ENCODE measurements at regions not wholly inside any gene's neighbourhood (a gene's known extent, or its start where the extent isn't known, plus 50 kb on each side); places are given as distances from the start of the nearest gene placed in this dataset.

GRCh38 chr1:209103092-209103491, 480.4 kb upstream of the CAMK1G start:
- no peak overlapping the region for H3K27ac ChIP-seq
- no peak for DNase-seq (ENCODE audit: low spot score in 2 of 2)

DNA sequence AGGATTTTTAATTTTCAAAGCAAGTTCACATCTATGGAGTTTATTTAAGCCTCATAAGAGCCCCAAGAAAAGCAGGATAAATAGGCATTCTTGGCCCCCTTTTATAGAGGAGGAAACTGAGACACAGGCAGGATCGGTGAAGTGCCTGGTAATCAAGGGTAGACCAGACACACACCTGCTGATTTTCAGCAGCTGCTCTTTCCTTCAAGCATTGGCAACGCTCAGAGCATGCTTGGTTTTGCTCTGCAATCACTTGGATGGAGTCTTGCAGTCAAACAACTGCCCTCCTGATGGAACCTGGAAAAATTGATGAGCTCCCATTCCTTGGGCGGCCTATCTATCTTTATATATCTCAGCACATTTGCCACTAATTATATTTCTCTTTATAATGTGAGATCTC, 478.9 kb upstream of the CAMK1G start:
- 86% methylated on average over 3 of the region's 3 CpGs for WGBS
- no peaks in the 10 kb centered on the region for H3K27me3 ChIP-seq

More at GRCh38 chr1:209103092-209103491, 480.4 kb upstream of the CAMK1G start:
- H3K4me1 ChIP-seq: no peaks in the 10 kb centered on the region
- H3K27me3 ChIP-seq: no peaks in the 10 kb centered on the region
- no peaks in the 10 kb centered on the region for H3K36me3 ChIP-seq
- no peak for TF ChIP-seq EP300 (IDR thresholded peaks at IDR 0.05)
- no peak for TF ChIP-seq POLR2A (IDR thresholded peaks at IDR 0.05)
- no peak for TF ChIP-seq POLR2AphosphoS5 (IDR thresholded peaks at IDR 0.05)
- no peak for TF ChIP-seq CTCF (IDR thresholded peaks at IDR 0.05)
- H3K4me3 ChIP-seq: no peak overlapping the region
- 12% methylated on average over 4 of the region's 4 CpGs for WGBS
- H3K9me3 ChIP-seq: no peaks in the 10 kb centered on the region

GRCh38 chr1:209105701-209106100, 477.8 kb upstream of the CAMK1G start:
- whole genome bisulfite sequencing: 75% methylated on average over 3 of the region's 3 CpGs
- TF ChIP-seq POLR2AphosphoS5 (IDR thresholded peaks at IDR 0.05) (no peak), CTCF (IDR thresholded peaks at IDR 0.05) (no peak), POLR2A (IDR thresholded peaks at IDR 0.05) (no peak), EP300 (IDR thresholded peaks at IDR 0.05) (no peak)
- no peaks in the 10 kb centered on the region for H3K4me1 ChIP-seq

More for the DNA sequence above, 478.9 kb upstream of the CAMK1G start:
- no peak for DNase-seq (ENCODE audit: low spot score in 2 of 2)
- no peaks in the 10 kb centered on the region for H3K36me3 ChIP-seq
- no peaks in the 10 kb centered on the region for H3K4me1 ChIP-seq
- H3K4me3 ChIP-seq: no peak overlapping the region
- no peak overlapping the region for H3K27ac ChIP-seq
- H3K9me3 ChIP-seq: no peaks in the 10 kb centered on the region
- TF ChIP-seq CTCF (IDR thresholded peaks at IDR 0.05): no peak

DNA sequence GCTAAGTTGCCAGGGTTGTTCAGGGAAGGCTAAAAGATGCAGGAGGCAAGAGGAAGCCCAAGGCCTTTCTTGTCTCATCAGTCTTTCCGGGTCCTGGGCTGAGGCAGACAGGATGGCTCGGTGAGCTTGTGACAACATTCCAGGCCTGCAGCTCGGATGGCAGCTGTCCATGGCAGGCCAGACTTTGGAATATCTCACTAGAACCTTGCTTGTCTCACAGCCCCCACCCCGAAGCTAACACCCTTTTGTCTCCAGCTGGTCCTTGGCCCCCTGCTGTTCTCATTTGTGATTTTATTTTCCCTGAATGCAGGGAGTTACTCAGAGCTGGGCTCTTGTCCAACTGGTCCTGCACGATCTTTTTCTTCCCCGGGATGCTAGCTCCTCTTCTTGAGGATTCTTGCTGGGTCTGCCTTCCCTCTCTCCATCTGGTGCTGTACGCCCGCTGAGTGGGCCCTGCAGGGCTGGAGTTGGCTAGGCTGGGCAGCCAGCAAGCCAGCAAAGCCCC, 477.2 kb upstream of the CAMK1G start:
- no peaks in the 10 kb centered on the region for H3K9me3 ChIP-seq
- H3K4me3 ChIP-seq: no peak overlapping the region
- H3K4me1 ChIP-seq: no peaks in the 10 kb centered on the region
- no peak for DNase-seq (ENCODE audit: low spot score in 2 of 2)
- no peaks in the 10 kb centered on the region for H3K27me3 ChIP-seq
- no peak for TF ChIP-seq EP300 (IDR thresholded peaks at IDR 0.05)
- no peak for TF ChIP-seq POLR2AphosphoS5 (IDR thresholded peaks at IDR 0.05)
- no peak for TF ChIP-seq POLR2A (IDR thresholded peaks at IDR 0.05)
- no peak for TF ChIP-seq CTCF (IDR thresholded peaks at IDR 0.05)
- WGBS: 60% methylated on average over 8 of the region's 8 CpGs
- no peak overlapping the region for H3K27ac ChIP-seq
- H3K36me3 ChIP-seq: no peaks in the 10 kb centered on the region

More at GRCh38 chr1:209105701-209106100, 477.8 kb upstream of the CAMK1G start:
- Histone ChIP-seq H3K27me3 (no peaks in the 10 kb centered on the region), H3K36me3 (no peaks in the 10 kb centered on the region), H3K4me3 (no peak overlapping the region), H3K27ac (no peak overlapping the region), H3K9me3 (no peaks in the 10 kb centered on the region)
- no peak for DNase-seq (ENCODE audit: low spot score in 2 of 2)

DNA sequence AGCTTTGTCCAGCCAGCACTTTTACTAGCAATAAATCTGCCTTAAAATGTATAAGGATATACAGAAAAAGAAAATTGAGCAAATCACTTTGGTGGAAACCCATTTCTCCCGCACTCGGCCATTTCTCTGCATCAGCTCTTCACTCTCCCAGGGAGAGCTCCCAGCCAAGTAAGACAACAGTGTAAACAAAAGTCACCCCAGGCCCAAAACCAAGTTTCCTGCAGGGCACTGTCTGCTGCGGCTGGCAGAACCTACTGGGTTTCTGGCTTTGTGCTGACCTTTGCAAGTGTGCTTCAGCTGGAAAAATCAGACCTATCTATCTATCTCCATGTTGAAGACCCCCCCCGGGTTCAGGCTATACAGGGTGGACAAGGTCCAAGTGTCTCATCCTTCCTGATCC, 476.7 kb upstream of the CAMK1G start:
- H3K27ac ChIP-seq: no peak overlapping the region
- DNase-seq (ENCODE audit: low spot score in 2 of 2): no peak
- TF ChIP-seq POLR2A (IDR thresholded peaks at IDR 0.05) (no peak), POLR2AphosphoS5 (IDR thresholded peaks at IDR 0.05) (no peak), CTCF (IDR thresholded peaks at IDR 0.05) (no peak), EP300 (IDR thresholded peaks at IDR 0.05) (no peak)
- WGBS: 99% methylated on average over 4 of the region's 4 CpGs
- H3K9me3 ChIP-seq: no peaks in the 10 kb centered on the region
- no peaks in the 10 kb centered on the region for H3K36me3 ChIP-seq
- H3K4me1 ChIP-seq: no peaks in the 10 kb centered on the region
- no peak overlapping the region for H3K4me3 ChIP-seq
- H3K27me3 ChIP-seq: no peaks in the 10 kb centered on the region
